NCI-H1092 treated with DMSO at 0.1 percent for 48 hours (cell line): ENCODE measurements at regions not wholly inside any gene's neighbourhood (a gene's known extent, or its start where the extent isn't known, plus 50 kb on each side); places are given as distances from the start of the nearest gene placed in this dataset.

Experiments
- DNase-seq: peaks from one replicate; lab custom pipeline; 2025; lab: John Stamatoyannopoulos, UW

DNA sequence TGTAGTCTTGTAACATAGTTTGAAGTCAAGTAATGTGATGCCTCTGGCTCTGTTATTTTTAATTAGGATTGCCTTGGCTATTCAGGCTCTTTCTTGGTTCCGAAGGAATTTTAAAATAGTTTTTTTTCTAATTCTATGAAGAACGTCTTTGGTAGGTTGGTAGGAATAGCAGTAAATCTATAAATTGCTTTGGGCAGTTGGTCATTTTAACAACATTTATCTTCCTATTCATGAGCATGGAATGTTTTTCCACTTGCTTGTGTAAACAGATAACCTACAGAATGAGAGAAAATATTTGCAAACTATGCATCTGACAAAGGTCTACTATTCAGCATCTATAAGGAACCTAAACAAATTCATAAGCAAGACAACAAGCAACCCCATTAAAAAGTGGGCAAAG is 173.2 kb upstream of the TRPC7 start:
- DNase-seq = no peak

DNA sequence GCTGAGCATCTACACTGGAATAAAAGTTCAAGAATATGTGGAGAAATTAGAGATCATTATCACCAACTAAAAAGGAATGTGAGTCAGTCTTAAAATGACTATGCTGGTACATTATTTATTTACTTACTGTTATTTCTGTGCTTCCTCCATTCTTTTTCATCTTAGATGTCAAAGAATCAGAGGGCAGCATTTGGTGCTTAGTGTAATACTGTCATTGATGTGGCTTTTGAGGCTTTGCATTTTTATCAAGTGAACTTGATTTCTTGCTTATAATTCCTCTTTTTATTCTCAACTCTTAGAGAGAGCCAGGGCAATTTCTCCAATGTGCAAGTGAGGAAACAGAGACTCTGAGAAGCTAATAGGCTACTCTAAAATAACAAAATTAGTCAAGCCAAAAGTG is 163.7 kb upstream of the TRPC7 start:
- no peak for DNase-seq

DNA sequence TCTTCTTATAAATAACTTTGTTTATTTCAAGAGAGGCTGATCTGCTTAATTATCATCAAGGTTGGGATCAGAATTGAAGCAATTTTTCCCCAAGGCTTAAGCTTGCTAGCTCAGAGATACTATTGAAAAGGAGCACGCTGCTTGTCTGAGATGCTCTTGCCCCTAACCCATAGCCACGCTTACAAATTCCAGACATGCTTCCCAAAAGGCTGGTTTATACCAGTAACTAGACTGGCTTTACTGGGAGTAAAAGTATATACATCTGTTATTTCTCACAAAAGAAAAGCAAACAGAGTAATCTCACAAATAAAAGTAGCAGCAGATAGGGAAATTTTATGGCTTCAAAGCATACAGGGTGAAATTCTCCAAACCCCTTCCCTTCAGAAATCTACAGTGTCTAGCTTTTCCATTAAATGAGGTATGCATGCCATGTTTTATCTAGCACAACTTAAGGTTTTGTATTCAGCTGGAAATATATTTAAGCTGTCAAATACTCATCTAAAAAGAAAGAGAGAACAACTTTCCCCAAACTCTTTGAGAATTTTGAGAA is 163.2 kb upstream of the TRPC7 start:
- DNase-seq = no peak

DNA sequence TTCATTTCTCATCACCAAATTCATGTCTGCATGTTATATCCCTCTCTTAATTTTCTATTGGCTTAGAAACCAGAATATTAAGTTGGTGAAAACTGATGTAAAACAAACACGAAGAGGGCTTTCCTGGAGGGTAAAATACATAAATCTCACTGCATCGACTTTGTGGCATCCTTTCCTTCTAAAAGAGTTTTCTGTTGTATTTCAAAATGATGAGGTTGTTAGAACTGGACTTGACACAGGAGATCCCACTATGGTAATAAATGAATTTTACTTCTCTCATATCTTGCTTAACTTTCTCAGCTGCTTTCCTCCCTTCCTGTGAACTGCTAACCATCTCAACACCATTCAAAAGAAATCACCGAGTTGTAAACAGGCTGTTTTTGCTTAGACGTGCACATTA is 162.0 kb upstream of the TRPC7 start:
- DNase-seq = no peak

DNA sequence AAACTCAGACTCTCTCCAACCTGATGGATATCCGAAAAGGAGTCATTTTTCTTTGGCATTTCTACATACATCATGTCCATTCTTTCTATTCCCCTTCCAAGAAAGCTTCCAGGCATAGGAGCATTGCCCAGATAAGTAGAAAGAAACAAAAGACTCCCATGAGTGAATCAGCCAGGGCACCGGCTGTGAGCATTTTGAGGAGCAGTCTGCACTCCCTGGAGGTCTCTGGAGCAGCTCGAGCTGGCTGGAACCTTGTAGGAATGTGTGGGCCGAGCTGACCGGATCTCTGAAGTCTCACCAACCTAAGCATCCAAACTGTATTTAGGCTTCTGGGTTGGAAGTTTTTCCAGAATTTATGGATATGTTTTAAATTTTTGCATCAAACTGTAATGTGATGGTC is 161.4 kb upstream of the TRPC7 start:
- DNase-seq = no peak

DNA sequence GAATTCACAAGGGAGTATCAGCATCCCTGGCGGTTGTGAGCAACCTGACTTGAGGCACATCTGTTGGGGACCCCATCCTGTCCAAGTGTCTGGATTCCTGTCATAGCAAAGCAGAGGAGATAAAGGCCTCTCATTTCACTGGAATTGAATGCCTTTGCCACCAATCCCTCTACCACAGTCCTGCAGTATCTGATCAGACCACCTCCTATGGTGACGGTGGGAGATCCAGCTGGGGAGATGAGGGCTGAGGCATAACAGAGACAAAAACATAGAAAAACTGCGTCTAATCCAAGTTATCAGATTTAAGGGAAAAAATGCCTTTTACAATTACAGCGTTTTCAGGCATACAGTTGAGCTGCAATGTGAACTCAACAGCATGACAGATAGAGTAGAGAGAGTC is 160.7 kb upstream of the TRPC7 start:
- no peak for DNase-seq

DNA sequence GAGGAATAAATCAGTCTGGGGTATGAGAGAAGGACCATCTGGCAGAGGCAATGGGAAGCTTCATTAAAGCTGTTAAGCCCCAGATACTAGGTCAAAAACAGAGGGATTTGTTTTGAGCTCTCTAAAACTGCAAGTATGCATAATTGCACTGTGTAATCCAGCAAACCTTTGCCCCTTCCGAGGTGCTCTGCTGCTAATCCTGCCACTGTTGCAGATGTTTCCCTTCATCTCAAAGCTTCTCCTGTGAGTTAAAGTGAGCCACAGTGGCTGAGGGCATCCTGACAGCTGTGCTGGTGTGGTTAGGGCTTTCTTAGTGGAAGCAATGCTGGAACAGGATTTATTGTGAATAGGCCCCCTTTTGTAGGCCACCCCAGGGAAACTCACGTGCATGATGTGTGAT is 160.3 kb upstream of the TRPC7 start:
- DNase-seq = no peak

DNA sequence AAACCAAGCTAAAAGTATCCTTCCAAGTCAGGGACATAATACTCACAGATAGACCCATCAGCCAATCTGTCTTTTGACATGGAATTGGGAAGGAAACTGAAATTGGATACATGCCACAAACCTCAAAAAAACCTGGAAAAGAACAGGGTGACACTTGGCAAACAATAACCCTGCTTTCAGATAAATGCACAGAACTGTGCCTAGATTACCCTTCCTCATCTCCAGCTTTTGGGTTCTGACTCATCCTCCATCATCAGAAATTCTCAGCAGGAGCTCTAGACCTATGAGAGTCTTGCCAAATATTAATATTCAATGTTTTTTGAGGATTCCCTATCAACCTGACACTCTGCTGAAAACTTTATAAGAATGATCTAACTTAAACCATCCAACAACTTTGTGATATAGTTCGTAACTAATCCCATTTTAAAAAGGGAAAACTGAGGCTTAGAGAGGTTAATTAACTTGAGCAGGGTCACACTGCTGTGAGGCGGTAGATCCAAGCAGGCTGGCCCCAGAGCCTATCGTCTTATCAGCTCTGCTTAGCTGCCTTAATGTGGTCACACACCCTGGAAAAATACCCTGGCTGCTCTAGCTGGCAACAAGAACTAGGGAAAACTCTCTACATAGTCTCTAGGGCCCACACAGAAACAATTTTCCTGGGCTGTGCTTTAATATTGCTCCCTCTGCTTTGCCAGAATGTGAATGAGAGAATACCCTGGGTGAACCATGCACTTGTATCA is 157.0 kb upstream of the TRPC7 start:
- no peak for DNase-seq

DNA sequence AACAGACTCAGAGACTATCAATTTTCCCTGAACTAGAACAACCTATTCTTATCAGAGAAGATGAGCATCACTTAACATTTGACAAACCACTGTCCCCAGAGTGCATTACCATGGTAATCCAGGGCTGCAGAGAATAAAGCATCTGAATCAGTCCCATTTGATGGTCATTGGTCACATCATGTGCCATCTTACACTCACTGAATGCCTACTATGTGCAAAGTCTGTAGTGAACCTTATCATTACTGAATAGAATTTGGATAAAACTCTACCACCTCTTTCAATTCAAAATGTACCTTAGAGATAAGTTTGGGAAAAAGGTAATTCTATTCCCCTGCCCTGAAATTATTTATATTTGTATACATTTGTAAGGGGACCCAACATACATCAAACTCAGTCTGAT is 156.4 kb upstream of the TRPC7 start:
- DNase-seq = no peak

DNA sequence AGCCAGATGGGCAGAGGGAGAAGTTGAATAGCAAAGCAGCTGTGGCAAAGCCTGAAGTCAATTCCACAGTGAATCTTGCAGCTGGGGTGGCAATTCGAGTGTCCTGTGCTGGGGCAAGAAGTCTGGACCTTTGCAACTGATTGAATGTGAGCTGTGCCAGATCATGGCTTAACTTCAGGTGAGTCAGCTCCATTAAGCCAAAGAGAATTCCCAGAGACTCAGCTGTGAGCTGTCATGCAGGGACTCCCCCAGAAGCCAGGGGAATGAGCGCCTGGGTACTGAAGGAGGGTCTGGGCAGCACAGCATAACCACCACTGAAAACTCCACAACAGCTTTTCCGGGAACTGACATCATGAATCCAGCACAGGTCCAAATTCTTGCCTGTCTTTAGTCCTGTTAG is 153.5 kb upstream of the TRPC7 start:
- no peak for DNase-seq

DNA sequence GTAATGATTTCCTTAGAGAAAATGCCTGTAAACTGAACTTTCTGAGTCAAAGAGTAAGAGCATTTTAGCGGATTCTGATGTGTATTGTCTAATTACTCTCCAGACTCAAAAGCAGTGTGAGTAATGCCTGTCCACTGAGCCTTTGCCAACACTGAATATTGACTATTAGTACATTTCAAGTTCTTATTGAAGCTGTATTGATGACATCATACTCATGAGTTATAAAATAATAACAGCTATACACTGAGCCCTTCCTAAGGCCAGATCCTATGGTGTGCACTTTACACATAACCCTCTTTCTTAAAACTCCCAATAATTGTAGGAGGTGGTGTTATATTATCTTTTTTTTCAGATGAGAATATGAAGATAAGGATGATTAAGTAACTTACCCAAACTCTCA is 152.8 kb upstream of the TRPC7 start:
- no peak for DNase-seq

DNA sequence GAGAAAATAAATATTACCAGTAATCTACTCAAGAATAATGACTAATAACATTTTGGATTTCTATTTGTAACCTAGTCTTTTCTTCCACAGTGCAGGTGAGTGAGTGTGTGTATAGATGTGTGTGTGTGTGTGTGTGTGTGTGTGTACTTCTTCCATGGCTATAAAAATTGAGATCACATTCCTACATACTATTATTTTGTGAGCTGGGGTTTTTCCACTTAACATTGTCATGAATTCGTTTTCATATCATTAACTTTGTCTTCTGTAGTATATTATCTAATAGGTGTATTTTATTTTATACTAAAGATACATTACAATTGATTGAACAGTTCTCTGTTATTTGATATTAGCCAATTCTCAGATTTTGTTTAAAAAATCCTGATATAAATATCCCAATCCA is 152.4 kb upstream of the TRPC7 start:
- no peak for DNase-seq

DNA sequence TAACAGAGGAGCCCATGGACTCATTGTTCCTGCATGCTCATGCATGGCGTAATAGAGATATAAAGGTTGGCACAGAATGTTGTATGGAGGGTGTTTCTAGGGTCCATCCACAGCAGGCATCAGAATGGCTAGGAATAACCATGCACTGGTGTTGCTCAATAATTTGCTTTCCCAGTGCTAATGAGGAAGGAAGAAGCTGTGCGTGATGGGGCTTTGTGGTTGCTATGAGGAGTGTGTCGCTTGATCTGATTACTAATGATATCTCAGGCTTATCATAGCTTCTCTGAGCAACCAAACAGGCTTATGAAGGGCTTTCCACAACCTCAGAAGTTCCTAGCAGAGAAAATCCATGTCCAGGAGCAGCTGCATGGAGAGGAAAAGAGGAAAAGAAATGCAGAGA is 151.3 kb upstream of the TRPC7 start:
- no peak for DNase-seq

DNA sequence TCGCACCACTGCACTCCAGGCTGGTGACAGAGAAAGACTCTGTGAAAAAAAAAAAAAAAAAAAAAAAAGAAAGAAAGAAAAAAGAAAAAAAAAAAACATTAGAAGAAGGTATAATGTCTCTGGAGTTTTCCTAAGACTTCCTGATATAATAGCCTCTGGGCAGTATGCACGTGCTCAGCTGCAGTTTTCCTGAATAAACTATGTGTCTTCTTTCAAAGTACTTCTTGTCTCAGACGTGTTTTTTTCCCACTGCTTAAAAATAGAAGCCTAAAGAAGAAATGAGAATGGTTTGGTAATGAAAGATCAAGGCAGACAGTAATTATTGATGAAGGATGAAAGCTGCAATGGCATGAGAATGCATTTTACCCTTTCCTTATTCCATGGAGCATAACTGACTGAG is 148.1 kb upstream of the TRPC7 start:
- DNase-seq = no peak

DNA sequence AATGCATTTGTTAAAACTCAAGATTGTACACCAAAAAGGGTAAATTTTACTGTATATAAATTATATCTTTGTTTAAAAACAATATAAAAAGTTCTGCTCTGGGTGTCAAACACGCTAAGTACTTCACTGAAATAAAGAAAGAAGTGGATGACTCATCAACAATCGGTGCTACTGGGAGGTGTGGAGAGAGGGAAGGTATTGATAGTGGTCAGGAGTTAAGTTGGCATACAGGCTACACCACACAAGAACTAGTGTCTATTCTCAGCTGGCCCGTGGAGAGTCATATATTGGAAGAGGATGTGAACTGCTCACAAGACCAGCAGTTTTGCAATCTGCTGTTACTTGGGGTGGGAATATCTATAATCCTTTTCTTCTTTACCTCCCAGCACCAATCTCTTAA is 145.7 kb upstream of the TRPC7 start:
- no peak for DNase-seq

DNA sequence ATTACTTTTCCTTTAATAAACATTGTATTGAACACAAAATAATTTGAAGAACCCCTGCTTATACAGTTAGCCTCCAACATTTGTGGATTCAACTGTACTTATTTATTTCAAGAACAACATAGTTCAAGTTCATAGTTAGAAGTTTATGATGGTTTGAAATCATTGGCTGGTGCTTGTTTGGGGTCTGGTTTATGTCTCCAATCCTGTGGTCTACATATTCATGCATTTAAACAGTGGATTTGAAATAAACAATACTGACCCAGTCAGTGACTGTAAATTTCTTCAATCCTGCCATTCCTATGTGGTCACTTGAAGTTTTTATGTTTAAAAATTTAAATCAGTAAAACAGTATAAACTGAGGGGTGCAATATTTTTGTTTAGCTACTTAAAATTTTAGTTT is 145.1 kb upstream of the TRPC7 start:
- DNase-seq = no peak

DNA sequence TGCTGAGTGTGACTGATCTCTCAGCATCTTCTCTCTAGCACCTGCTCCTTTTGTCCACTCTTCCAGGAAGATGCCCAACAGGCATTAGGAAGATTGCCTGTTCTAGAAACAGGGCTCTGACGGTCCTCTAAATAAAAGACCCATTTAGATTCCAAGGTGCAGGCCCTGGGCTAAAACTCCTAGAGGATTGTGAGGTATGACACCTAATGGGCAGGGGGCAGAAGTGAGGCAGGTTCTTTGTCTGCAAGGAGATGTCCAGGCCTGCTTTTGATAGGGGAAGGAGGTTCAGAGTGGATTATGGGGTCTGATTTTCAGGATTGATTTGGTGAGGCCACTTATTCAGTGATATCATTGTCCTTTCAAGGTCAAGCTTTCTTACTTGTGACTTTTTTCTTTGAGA is 140.8 kb upstream of the TRPC7 start:
- no peak for DNase-seq

DNA sequence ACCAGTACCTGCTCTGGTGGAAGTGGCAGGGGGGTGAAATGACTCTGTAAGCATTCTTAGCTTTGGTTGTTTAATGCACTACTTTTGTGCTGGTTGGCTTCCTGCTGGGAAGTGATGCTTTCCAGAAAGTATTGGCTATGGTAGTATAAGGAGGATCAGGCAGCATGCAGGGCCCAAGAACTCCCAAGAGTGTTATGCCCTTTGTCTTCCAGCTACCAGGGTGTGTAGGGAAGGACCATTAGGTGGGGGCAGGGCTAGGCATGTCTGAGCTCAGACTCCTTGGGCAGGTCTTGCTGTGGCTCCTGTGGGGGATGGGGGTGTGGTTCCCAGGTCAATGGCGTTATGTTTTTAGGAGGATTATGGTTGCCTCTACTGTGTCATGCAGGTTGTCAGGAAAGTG is 135.8 kb upstream of the TRPC7 start:
- DNase-seq = no peak

DNA sequence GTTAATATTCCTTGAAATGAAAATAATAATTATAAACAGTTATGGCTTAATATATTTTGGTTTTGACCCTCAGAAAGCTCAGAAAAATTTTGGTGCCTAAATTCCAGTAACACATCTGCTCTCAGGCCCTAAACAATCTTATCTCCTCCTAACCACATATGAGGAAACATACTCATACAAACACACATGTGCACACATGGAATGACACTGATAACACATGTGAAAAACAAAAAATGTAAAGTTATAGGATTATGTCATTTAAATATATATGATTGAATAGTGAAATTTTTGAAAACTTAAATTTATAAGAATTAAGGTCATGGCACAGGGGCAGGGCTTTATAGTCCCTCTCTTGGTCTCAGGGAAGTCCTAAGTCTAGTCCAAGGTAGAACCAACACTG is 127.2 kb upstream of the TRPC7 start:
- DNase-seq = no peak

DNA sequence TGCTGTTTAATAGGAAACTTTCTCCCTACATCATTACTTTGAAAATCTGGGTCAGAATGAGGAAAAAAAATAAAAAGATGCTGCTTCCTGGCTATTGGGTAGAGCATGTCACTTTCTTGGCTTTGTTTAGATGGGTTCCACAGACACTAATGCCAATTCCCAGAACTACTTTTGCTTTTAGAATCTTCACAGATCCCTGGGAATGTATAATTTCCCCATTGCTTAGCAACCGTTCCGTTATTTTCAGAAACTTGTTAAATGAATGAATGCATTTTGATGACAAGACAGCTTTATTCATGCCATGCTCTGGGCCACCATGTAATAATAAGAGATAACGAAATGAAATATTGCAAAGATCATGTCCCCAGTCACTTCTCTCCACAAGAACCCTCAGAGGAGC is 126.5 kb upstream of the TRPC7 start:
- no peak for DNase-seq

DNA sequence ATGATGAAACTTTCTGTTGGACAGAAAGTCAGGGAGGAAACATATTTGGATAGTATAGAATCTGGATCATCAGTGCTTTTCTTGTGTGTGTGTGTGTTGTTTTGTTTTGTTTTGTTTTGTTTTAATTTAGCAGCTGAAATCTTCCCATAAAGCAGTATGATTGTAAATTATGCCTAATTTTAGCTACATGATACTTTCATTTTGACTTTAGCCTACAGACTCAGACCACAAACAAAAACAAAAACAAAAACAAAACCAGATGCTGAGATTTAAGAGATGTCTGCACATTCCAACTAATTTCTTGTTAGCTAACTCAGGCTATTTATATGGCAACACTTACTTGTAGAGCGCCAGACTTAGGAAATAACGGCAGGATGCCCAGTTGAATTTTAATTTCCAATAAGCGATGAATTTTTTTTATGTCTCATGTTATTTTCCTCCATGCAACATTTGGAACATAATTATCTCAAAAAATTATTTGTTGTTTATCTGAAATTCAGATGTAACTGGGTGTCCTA is 119.5 kb upstream of the TRPC7 start:
- DNase-seq = no peak

DNA sequence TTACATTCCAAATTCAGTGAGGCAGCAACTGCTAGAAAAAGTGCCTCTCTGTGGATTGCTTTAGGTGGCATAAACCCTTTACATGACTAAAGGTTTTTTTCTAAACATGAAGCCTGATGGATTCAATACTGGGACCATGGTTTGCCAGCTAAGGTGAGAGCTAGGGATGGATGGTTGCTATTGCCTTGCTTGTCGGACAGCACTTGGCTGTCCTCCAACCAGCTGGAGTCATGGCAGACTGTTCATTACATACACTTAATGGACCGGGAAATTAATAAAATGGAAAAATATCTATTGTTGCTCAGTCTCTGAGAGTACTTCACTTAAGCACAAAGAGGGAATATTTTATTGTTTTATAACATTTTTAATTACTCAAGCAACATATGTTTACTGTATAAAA is 116.9 kb upstream of the TRPC7 start:
- no peak for DNase-seq

DNA sequence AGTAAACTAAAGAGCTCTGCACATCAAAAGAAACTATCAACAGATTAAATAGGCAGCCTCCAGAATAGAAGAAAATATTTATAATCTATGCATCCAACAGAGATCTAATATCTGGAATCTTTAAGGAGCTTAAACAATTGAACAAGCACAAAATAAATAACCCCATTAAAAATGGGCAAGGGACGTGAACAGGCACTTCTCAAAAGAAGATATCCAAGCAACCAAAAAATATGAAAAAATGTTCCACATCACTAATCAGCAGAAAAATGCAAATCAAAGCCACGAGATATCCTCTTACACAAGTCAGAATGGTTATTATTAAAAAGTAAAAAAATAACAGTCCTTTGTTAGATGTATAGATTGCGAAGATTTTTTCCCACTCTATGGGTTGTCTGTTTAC is 109.1 kb upstream of the TRPC7 start:
- DNase-seq = no peak

DNA sequence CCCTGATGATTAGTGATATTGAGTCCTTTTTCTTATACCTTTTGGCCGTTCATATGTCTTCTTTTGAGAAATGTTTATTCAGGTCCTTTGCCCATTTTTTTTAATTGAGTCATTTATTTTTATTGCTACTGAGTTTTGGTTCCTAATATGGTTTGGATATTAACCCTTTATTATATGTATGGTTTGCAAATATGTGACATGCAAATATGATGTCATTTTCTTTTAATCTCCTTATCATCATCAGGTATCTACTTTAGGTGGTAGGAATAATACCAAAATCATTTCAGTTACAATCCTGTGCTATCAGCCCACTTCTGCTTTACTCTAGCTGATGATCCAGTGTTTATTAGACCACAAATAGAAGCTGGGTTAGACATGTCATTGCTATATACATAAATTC is 102.3 kb upstream of the TRPC7 start:
- DNase-seq = no peak
